Endothelial cell of umbilical vein (primary cell): ENCODE measurements at regions not wholly inside any gene's neighbourhood (a gene's known extent, or its start where the extent isn't known, plus 50 kb on each side); places are given as distances from the start of the nearest gene placed in this dataset.
"Not testable (repeated sequence)": the region's sequence is repeated elsewhere in the genome, so short reads cannot be mapped to it uniquely, and the experiment has no call there.

Experiments used
- POLR2A ChIP-seq: IDR thresholded peaks from 2 replicates; pipeline ENCODE4 v1.6.1; 2012; ENCODE audit warnings: low read depth, mild to moderate bottlenecking, control low read depth, low read length
- POLR2AphosphoS5 ChIP-seq: IDR thresholded peaks from 2 replicates; pipeline ENCODE4 v1.6.1; 2012; ENCODE audit warnings: low read depth, mild to moderate bottlenecking, control low read depth, low read length, moderate library complexity; ENCODE audit not compliant: insufficient read depth

- not testable (repeated sequence) for TF ChIP-seq POLR2A, POLR2AphosphoS5
These were observed 114.0 kb upstream of the ABCB5 start for GRCh38 chr7:20501473-20501872.
